Ovary (tissue), 7 donors: ENCODE measurements at regions not wholly inside any gene's neighbourhood (a gene's known extent, or its start where the extent isn't known, plus 50 kb on each side); places are given as distances from the start of the nearest gene placed in this dataset.

Experiments used
- DNase-seq, 5 donors: peaks; one replicate each; pipeline ENCODE4 v3.0.0-alpha.2; 2019 to 2020
- H3K27ac ChIP-seq, 2 donors: fragments of 200-600 bp; one replicate each; pipeline versions ENCODE4 v1.5.1 to v1.8.0; 2019 to 2022
- H3K27me3 ChIP-seq: fragments of 200-600 bp; one replicate; pipeline ENCODE4 v1.8.0; 2022
- H3K36me3 ChIP-seq: fragments of 200-600 bp; sonication (generic); one replicate; pipeline ENCODE4 v1.5.1; 2019
- H3K4me1 ChIP-seq: one replicate; pipeline ENCODE4 v1.8.1; 2013; ENCODE audit warnings: mild to moderate bottlenecking, moderate library complexity; ENCODE audit not compliant: insufficient read depth
- H3K4me3 ChIP-seq: fragments of 200-600 bp; sonication (generic); one replicate; pipeline ENCODE4 v1.5.1; 2017
- H3K9me3 ChIP-seq, 2 donors: fragments of 200-600 bp in 1 of 2; sonication (generic) in 1 of 2; one replicate each; pipeline versions ENCODE4 v1.5.1 to v1.8.1; 2013 to 2019; ENCODE audit warnings: mild to moderate bottlenecking in 1 of 2, moderate library complexity in 1 of 2
- CTCF ChIP-seq, 3 donors: fragments of 450-650 bp in 2 of 3; fragments of 200-600 bp in 1 of 3; IDR thresholded peaks; one replicate each; pipeline versions ENCODE4 v1.5.1 to v1.8.0; 2016 to 2022; ENCODE audit warnings: antibody characterized with exemption in 3 of 3, mild to moderate bottlenecking in 1 of 3
- EP300 ChIP-seq: sonication (generic); formaldehyde crosslinking; IDR thresholded peaks from one replicate; pipeline ENCODE4 v1.6.1; 2017; ENCODE audit warnings: antibody characterized with exemption
- POLR2A ChIP-seq: fragments of 450-650 bp; IDR thresholded peaks from one replicate; pipeline ENCODE4 v1.6.1; 2017; ENCODE audit warnings: antibody characterized with exemption, mild to moderate bottlenecking, moderate library complexity
- WGBS, 3 donors: extraction: QIAGEN DNeasy Blood & Tissue Kit in 1 of 3; methylation state at CpG; one replicate each; pipeline versions ENCODE4 v1.1.5 to v1.1.7; 2013 to 2017; 5-methylcytosine and 5-hydroxymethylcytosine counted together
- intact Hi-C, 4 donors: fragments of 100-400 bp; cut with DNase I; formaldehyde crosslinking; loops; one replicate each; pipeline versions ENCODE4 v1.11.0 to v1.15.1; 2022 to 2023
- donor health status: DM: no; HTN: no; CAD: no; lungs with moderate emphysema.
- donor health status: DM: no; HTN: no; CAD: no.
- donor health status: Bipolar disorder and iron deficiency.
- donor health status: DM: no; HTN: no; CAD: no.
- donor health status: DM: yes; HTN: yes; CAD: no.

- Histone ChIP-seq H3K4me3 (no peak overlapping the region), H3K36me3 (no peaks in the 10 kb centered on the region), H3K27me3 (no peaks in the 10 kb centered on the region), H3K4me1 (no peaks in the 10 kb centered on the region), H3K9me3 (no peaks in the 10 kb centered on the region), H3K27ac (no peak overlapping the region)
- 85 to 96% (median 94%) methylated on average over 2 of the region's 2 CpGs for WGBS, 3 donors
- intact Hi-C loops, result no loop called here
- TF ChIP-seq POLR2A (no peak), EP300 (no peak), CTCF (IDR thresholded peaks at IDR 0.05) (no peak)
- DNase-seq, result no peak
Observed at GRCh38 chr5:6843335-6843734, 130.1 kb downstream of the TENT4A start.

- no peaks in the 10 kb centered on the region for H3K9me3 ChIP-seq
- DNase-seq, result no peak
- no peak overlapping the region for H3K27ac ChIP-seq
- H3K4me3 ChIP-seq, result no peak overlapping the region
- no peak for TF ChIP-seq EP300
- TF ChIP-seq CTCF (IDR thresholded peaks at IDR 0.05), result no peak
- 88 to 92% (median 90%) methylated on average over 8 of the region's 8 CpGs for WGBS, 3 donors
- H3K36me3 ChIP-seq, result no peaks in the 10 kb centered on the region
- H3K27me3 ChIP-seq, result no peaks in the 10 kb centered on the region
- intact Hi-C loops, result no loop called here
- no peaks in the 10 kb centered on the region for H3K4me1 ChIP-seq
Observed at GRCh38 chr5:6843821-6844220, 130.6 kb downstream of the TENT4A start.

- H3K4me1 ChIP-seq, result no peaks in the 10 kb centered on the region
- H3K9me3 ChIP-seq, result no peaks in the 10 kb centered on the region
- no peak for DNase-seq
- no peak for TF ChIP-seq EP300
- TF ChIP-seq CTCF (IDR thresholded peaks at IDR 0.05), result no peak
- no peak for TF ChIP-seq POLR2A
- WGBS, 3 donors, result 86 to 90% (median 89%) methylated on average over 14 to 17 of the region's 17 CpGs
- no peaks in the 10 kb centered on the region for H3K27me3 ChIP-seq
- H3K36me3 ChIP-seq, result no peaks in the 10 kb centered on the region
- no peak overlapping the region for H3K4me3 ChIP-seq
- intact Hi-C loops, result no loop called here
- H3K27ac ChIP-seq, result no peak overlapping the region
Observed at GRCh38 chr5:6845856-6846255, 132.6 kb downstream of the TENT4A start.

GRCh38 chr5:6847870-6848269, 134.6 kb downstream of the TENT4A start:
- no peaks in the 10 kb centered on the region for H3K9me3 ChIP-seq
- intact Hi-C loops, result no loop called here
- H3K36me3 ChIP-seq, result no peaks in the 10 kb centered on the region
- TF ChIP-seq CTCF (IDR thresholded peaks at IDR 0.05), result no peak
- TF ChIP-seq POLR2A, result no peak
- TF ChIP-seq EP300, result no peak
- no peaks in the 10 kb centered on the region for H3K4me1 ChIP-seq
- no peak overlapping the region for H3K27ac ChIP-seq
- 80 to 90% (median 88%) methylated on average over 6 of the region's 6 CpGs for WGBS, 3 donors
- no peak overlapping the region for H3K4me3 ChIP-seq
- H3K27me3 ChIP-seq, result no peaks in the 10 kb centered on the region
- no peak for DNase-seq
